ENCODE measurements at regions not wholly inside any gene's neighbourhood (a gene's known extent, or its start where the extent isn't known, plus 50 kb on each side); places are given as distances from the start of the nearest gene placed in this dataset.

DNA sequence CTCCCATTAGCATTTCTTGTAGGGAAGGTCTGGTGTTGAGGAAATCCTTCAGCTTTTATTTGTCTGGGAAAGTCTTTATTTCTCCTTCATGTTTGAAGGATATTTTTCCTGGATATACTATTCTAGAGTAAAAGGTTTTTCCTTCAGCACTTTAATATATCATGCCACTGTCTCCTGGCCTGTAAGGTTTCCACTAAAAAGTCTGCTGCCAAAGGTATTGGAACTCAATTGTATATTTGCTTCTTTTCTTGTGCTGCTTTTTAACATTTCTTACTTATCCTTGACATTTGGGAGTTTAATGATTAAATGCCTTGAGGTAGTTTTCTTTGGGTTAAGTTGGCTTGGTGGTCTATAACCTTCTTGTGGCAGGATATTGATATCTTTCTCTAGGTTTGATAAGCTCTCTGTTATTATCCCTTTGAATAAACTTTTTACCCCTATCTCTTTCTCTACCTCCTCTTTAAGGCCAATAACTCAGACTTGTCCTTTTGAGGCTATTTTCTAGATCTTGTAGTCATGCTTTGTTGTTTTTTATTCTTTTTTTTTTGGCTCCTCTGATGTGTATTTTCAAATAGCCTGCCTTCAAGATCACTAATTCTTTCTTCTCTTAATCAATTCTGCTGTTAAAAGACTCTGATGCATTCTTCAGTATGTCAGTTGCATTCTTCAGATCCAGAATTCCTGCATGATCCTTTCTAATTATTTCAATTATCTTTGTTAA is 225.0 kb upstream of the ZNF217 start:
- TF ChIP-seq, protein P1, sequence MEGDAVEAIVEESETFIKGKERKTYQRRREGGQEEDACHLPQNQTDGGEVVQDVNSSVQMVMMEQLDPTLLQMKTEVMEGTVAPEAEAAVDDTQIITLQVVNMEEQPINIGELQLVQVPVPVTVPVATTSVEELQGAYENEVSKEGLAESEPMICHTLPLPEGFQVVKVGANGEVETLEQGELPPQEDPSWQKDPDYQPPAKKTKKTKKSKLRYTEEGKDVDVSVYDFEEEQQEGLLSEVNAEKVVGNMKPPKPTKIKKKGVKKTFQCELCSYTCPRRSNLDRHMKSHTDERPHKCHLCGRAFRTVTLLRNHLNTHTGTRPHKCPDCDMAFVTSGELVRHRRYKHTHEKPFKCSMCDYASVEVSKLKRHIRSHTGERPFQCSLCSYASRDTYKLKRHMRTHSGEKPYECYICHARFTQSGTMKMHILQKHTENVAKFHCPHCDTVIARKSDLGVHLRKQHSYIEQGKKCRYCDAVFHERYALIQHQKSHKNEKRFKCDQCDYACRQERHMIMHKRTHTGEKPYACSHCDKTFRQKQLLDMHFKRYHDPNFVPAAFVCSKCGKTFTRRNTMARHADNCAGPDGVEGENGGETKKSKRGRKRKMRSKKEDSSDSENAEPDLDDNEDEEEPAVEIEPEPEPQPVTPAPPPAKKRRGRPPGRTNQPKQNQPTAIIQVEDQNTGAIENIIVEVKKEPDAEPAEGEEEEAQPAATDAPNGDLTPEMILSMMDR (IDR thresholded peaks at IDR 0.05): no peak
- TF ChIP-seq EP300 (IDR thresholded peaks at IDR 0.05) (no peak), POLR2A (IDR thresholded peaks at IDR 0.05) (no peak)
